ENCODE measurements at regions not wholly inside any gene's neighbourhood (a gene's known extent, or its start where the extent isn't known, plus 50 kb on each side); places are given as distances from the start of the nearest gene placed in this dataset.
A peak's percentile ranks its signal among the peaks of the same experiment; 100 is the strongest.

- WGBS: 94% methylated on average over 6 of the region's 6 CpGs
- DNase-seq (ENCODE audit: low read depth in 6 of 9, low spot score in 9 of 9): no peak
- Histone ChIP-seq H3K27ac (ENCODE audit: low read depth in 1 of 2, low read length in 1 of 2) (no peak overlapping the region), H3K9me3 (ENCODE audit: control insufficient read depth in 2 of 2, insufficient read depth in 1 of 2, low read length in 1 of 2) (no peaks in the 10 kb centered on the region), H3K4me1 (ENCODE audit: control insufficient read depth in 2 of 2, insufficient read depth in 2 of 2, low read length in 2 of 2) (no peaks in the 10 kb centered on the region), H3K4me3 (ENCODE audit: low read length in 2 of 2) (no peak overlapping the region), H3K36me3 (ENCODE audit: control insufficient read depth in 2 of 2, insufficient read depth in 2 of 2, low read length in 1 of 2) (no peaks in the 10 kb centered on the region), H3K27me3 (ENCODE audit: control insufficient read depth in 2 of 2, insufficient read depth in 1 of 2, low read length in 1 of 2) (no peaks in the 10 kb centered on the region)
Observed at GRCh38 chr2:129754831-129755230, 224.6 kb upstream of the RAB6C start.

GRCh38 chr2:129755786-129756185 lies 223.7 kb upstream of the RAB6C start:
- no peak overlapping the region for H3K4me3 ChIP-seq (ENCODE audit: low read length in 2 of 2)
- H3K27ac ChIP-seq (ENCODE audit: low read depth in 1 of 2, low read length in 1 of 2): no peak overlapping the region
- no peaks in the 10 kb centered on the region for H3K27me3 ChIP-seq (ENCODE audit: control insufficient read depth in 2 of 2, insufficient read depth in 1 of 2, low read length in 1 of 2)
- 97% methylated on average over 7 of the region's 7 CpGs for WGBS
- H3K4me1 ChIP-seq (ENCODE audit: control insufficient read depth in 2 of 2, insufficient read depth in 2 of 2, low read length in 2 of 2): no peaks in the 10 kb centered on the region
- H3K9me3 ChIP-seq (ENCODE audit: control insufficient read depth in 2 of 2, insufficient read depth in 1 of 2, low read length in 1 of 2): no peaks in the 10 kb centered on the region
- no peaks in the 10 kb centered on the region for H3K36me3 ChIP-seq (ENCODE audit: control insufficient read depth in 2 of 2, insufficient read depth in 2 of 2, low read length in 1 of 2)
- DNase-seq (ENCODE audit: low read depth in 6 of 9, low spot score in 9 of 9): no peak

- DNase-seq (ENCODE audit: low read depth in 6 of 9, low spot score in 9 of 9): no peak
Observed at GRCh38 chr2:129756276-129756675, 223.2 kb upstream of the RAB6C start.

GRCh38 chr2:129757366-129757914 lies 222.0 kb upstream of the RAB6C start:
- DNase-seq (ENCODE audit: low read depth in 6 of 9, low spot score in 9 of 9): no peak
- WGBS: 97% methylated on average over 9 of the region's 9 CpGs

More at GRCh38 chr2:129756276-129756675, 223.2 kb upstream of the RAB6C start:
- H3K9me3 ChIP-seq (ENCODE audit: control insufficient read depth in 2 of 2, insufficient read depth in 1 of 2, low read length in 1 of 2): no peaks in the 10 kb centered on the region
- H3K27me3 ChIP-seq (ENCODE audit: control insufficient read depth in 2 of 2, insufficient read depth in 1 of 2, low read length in 1 of 2): no peaks in the 10 kb centered on the region
- 96% methylated on average over 7 of the region's 7 CpGs for WGBS
- H3K4me1 ChIP-seq (ENCODE audit: control insufficient read depth in 2 of 2, insufficient read depth in 2 of 2, low read length in 2 of 2): no peaks in the 10 kb centered on the region
- no peaks in the 10 kb centered on the region for H3K36me3 ChIP-seq (ENCODE audit: control insufficient read depth in 2 of 2, insufficient read depth in 2 of 2, low read length in 1 of 2)
- H3K27ac ChIP-seq (ENCODE audit: low read depth in 1 of 2, low read length in 1 of 2): no peak overlapping the region
- H3K4me3 ChIP-seq (ENCODE audit: low read length in 2 of 2): no peak overlapping the region

GRCh38 chr2:129757915-129758783 lies 221.3 kb upstream of the RAB6C start:
- H3K9me3 ChIP-seq (ENCODE audit: control insufficient read depth in 2 of 2, insufficient read depth in 1 of 2, low read length in 1 of 2): no peaks in the 10 kb centered on the region
- WGBS: 68% methylated on average over 15 of the region's 15 CpGs
- H3K4me3 ChIP-seq (ENCODE audit: low read length in 2 of 2): peak overlapping the region in 1 of 2 donors; percentile 20
- no peak overlapping the region for H3K27ac ChIP-seq (ENCODE audit: low read depth in 1 of 2, low read length in 1 of 2)
- DNase-seq (ENCODE audit: low read depth in 6 of 9, low spot score in 9 of 9): no peak
- H3K4me1 ChIP-seq (ENCODE audit: control insufficient read depth in 2 of 2, insufficient read depth in 2 of 2, low read length in 2 of 2): no peaks in the 10 kb centered on the region
- H3K36me3 ChIP-seq (ENCODE audit: control insufficient read depth in 2 of 2, insufficient read depth in 2 of 2, low read length in 1 of 2): no peaks in the 10 kb centered on the region
- no peaks in the 10 kb centered on the region for H3K27me3 ChIP-seq (ENCODE audit: control insufficient read depth in 2 of 2, insufficient read depth in 1 of 2, low read length in 1 of 2)

More at GRCh38 chr2:129757366-129757914, 222.0 kb upstream of the RAB6C start:
- no peaks in the 10 kb centered on the region for H3K4me1 ChIP-seq (ENCODE audit: control insufficient read depth in 2 of 2, insufficient read depth in 2 of 2, low read length in 2 of 2)
- H3K9me3 ChIP-seq (ENCODE audit: control insufficient read depth in 2 of 2, insufficient read depth in 1 of 2, low read length in 1 of 2): no peaks in the 10 kb centered on the region
- no peaks in the 10 kb centered on the region for H3K27me3 ChIP-seq (ENCODE audit: control insufficient read depth in 2 of 2, insufficient read depth in 1 of 2, low read length in 1 of 2)
- H3K4me3 ChIP-seq (ENCODE audit: low read length in 2 of 2): no peak overlapping the region
- H3K36me3 ChIP-seq (ENCODE audit: control insufficient read depth in 2 of 2, insufficient read depth in 2 of 2, low read length in 1 of 2): no peaks in the 10 kb centered on the region
- H3K27ac ChIP-seq (ENCODE audit: low read depth in 1 of 2, low read length in 1 of 2): no peak overlapping the region

GRCh38 chr2:129758784-129759471 lies 220.5 kb upstream of the RAB6C start:
- Histone ChIP-seq H3K4me1 (ENCODE audit: control insufficient read depth in 2 of 2, insufficient read depth in 2 of 2, low read length in 2 of 2) (no peaks in the 10 kb centered on the region), H3K27ac (ENCODE audit: low read depth in 1 of 2, low read length in 1 of 2) (no peak overlapping the region), H3K4me3 (ENCODE audit: low read length in 2 of 2) (peak overlapping the region in 1 of 2 donors; percentile 20), H3K36me3 (ENCODE audit: control insufficient read depth in 2 of 2, insufficient read depth in 2 of 2, low read length in 1 of 2) (no peaks in the 10 kb centered on the region), H3K27me3 (ENCODE audit: control insufficient read depth in 2 of 2, insufficient read depth in 1 of 2, low read length in 1 of 2) (no peaks in the 10 kb centered on the region), H3K9me3 (ENCODE audit: control insufficient read depth in 2 of 2, insufficient read depth in 1 of 2, low read length in 1 of 2) (no peaks in the 10 kb centered on the region)
- DNase-seq (ENCODE audit: low read depth in 6 of 9, low spot score in 9 of 9): peak in 2 of 9 donors; percentile 4 to 19
- 37% methylated on average over 14 of the region's 14 CpGs for WGBS

GRCh38 chr2:129759472-129760010 lies 219.9 kb upstream of the RAB6C start:
- no peaks in the 10 kb centered on the region for H3K27me3 ChIP-seq (ENCODE audit: control insufficient read depth in 2 of 2, insufficient read depth in 1 of 2, low read length in 1 of 2)
- H3K36me3 ChIP-seq (ENCODE audit: control insufficient read depth in 2 of 2, insufficient read depth in 2 of 2, low read length in 1 of 2): no peaks in the 10 kb centered on the region
- no peak for DNase-seq (ENCODE audit: low read depth in 6 of 9, low spot score in 9 of 9)
- WGBS: 100% methylated on average over 2 of the region's 2 CpGs
- H3K4me3 ChIP-seq (ENCODE audit: low read length in 2 of 2): no peak overlapping the region
- no peaks in the 10 kb centered on the region for H3K4me1 ChIP-seq (ENCODE audit: control insufficient read depth in 2 of 2, insufficient read depth in 2 of 2, low read length in 2 of 2)
- H3K27ac ChIP-seq (ENCODE audit: low read depth in 1 of 2, low read length in 1 of 2): no peak overlapping the region
- no peaks in the 10 kb centered on the region for H3K9me3 ChIP-seq (ENCODE audit: control insufficient read depth in 2 of 2, insufficient read depth in 1 of 2, low read length in 1 of 2)

- no peak for DNase-seq (ENCODE audit: low read depth in 6 of 9, low spot score in 9 of 9)
Observed at GRCh38 chr2:129760669-129761068, 218.8 kb upstream of the RAB6C start.

GRCh38 chr2:129761569-129762021 lies 217.9 kb upstream of the RAB6C start:
- H3K4me3 ChIP-seq (ENCODE audit: low read length in 2 of 2): no peak overlapping the region
- WGBS: 97% methylated on average over 10 of the region's 10 CpGs
- no peaks in the 10 kb centered on the region for H3K36me3 ChIP-seq (ENCODE audit: control insufficient read depth in 2 of 2, insufficient read depth in 2 of 2, low read length in 1 of 2)
- peaks cover 0 to 2% of the 10 kb centered on the region in 2 donors for H3K27me3 ChIP-seq (ENCODE audit: control insufficient read depth in 2 of 2, insufficient read depth in 1 of 2, low read length in 1 of 2)
- H3K4me1 ChIP-seq (ENCODE audit: control insufficient read depth in 2 of 2, insufficient read depth in 2 of 2, low read length in 2 of 2): no peaks in the 10 kb centered on the region
- H3K9me3 ChIP-seq (ENCODE audit: control insufficient read depth in 2 of 2, insufficient read depth in 1 of 2, low read length in 1 of 2): no peaks in the 10 kb centered on the region
- no peak for DNase-seq (ENCODE audit: low read depth in 6 of 9, low spot score in 9 of 9)
- H3K27ac ChIP-seq (ENCODE audit: low read depth in 1 of 2, low read length in 1 of 2): no peak overlapping the region

More at GRCh38 chr2:129760669-129761068, 218.8 kb upstream of the RAB6C start:
- Histone ChIP-seq H3K4me3 (ENCODE audit: low read length in 2 of 2) (no peak overlapping the region), H3K9me3 (ENCODE audit: control insufficient read depth in 2 of 2, insufficient read depth in 1 of 2, low read length in 1 of 2) (no peaks in the 10 kb centered on the region), H3K4me1 (ENCODE audit: control insufficient read depth in 2 of 2, insufficient read depth in 2 of 2, low read length in 2 of 2) (no peaks in the 10 kb centered on the region), H3K27me3 (ENCODE audit: control insufficient read depth in 2 of 2, insufficient read depth in 1 of 2, low read length in 1 of 2) (no peaks in the 10 kb centered on the region), H3K27ac (ENCODE audit: low read depth in 1 of 2, low read length in 1 of 2) (no peak overlapping the region), H3K36me3 (ENCODE audit: control insufficient read depth in 2 of 2, insufficient read depth in 2 of 2, low read length in 1 of 2) (no peaks in the 10 kb centered on the region)
- WGBS: 98% methylated on average over 7 of the region's 7 CpGs

All from thymus (tissue), 11 donors.